ENCODE measurements at regions not wholly inside any gene's neighbourhood (a gene's known extent, or its start where the extent isn't known, plus 50 kb on each side); places are given as distances from the start of the nearest gene placed in this dataset.

DNA sequence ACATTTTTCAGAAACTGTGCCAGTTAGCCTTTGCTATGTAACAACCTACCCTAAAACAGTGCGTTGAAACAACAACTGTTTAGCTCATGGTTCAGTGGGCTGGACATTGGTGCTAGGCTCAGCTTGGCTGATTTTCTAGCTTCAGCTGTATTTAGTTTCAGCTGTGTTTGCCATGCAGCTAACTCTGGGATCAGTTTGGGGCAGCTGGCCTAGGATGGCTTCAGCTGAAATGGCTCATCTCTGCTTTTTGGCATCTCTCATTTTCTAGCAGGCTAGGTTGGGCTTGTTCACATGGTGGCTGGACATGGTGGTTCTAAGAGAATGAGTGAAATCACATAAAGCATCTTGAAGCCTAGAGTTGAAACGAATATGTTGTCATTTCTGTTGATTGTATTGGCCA lies 464.2 kb downstream of the QKI start:
- no peak for TF ChIP-seq SNAI2 (CRISPR knock-in tag; IDR thresholded peaks at IDR 0.05)
- no peak for TF ChIP-seq TCF4 (CRISPR knock-in tag; IDR thresholded peaks at IDR 0.05; ENCODE audit: borderline replicate concordance)
- no peak for TF ChIP-seq BACH2 (CRISPR knock-in tag; IDR thresholded peaks at IDR 0.05; ENCODE audit: borderline replicate concordance)
- TF ChIP-seq ZFP3 (CRISPR knock-in tag; IDR thresholded peaks at IDR 0.05): no peak
- no peak for ATAC-seq

DNA sequence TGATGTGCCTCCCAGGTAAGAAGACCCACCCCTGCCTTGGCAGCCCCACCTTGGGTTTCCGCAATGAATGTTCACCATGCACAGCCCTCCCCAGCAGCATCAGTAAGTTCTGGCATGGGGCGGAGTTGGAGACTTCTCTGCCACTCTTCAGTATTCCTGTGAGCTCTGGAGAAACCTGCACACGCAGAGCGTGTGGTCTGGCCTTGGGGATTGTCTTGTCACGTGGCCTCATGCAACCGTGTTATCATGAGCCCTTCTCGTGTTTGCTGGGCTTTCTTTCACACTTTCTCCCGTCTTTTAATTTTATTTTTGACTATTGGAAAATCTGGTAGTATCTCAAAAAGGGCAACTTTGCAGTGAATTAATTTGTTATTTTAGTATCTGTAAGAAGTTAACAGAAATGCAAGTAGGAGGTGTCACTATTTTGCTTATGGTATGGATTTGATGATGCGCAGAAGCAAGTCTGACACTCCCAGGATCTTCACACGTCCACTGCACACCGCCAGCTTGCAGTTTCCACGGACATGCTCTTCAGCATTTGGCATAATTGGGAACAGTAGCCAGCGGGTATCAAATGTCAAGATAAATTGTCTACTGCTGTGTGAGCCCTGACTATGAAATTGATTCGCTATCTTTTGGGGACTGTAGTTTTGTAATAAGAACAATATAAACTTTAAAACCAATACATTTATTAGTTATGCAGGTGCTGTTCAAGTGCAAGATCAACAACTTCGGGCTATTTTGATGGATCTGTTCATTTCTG lies 463.5 kb downstream of the QKI start:
- TF ChIP-seq BACH2 (CRISPR knock-in tag; IDR thresholded peaks at IDR 0.05; ENCODE audit: borderline replicate concordance) (no peak), TOX (CRISPR knock-in tag; IDR thresholded peaks at IDR 0.05; ENCODE audit: borderline replicate concordance) (no peak), ZFP30 (CRISPR knock-in tag; IDR thresholded peaks at IDR 0.05) (no peak), ZC3H10 (CRISPR knock-in tag; IDR thresholded peaks at IDR 0.05) (no peak), ZNF70 (CRISPR knock-in tag; IDR thresholded peaks at IDR 0.05) (no peak), TCF4 (CRISPR knock-in tag; IDR thresholded peaks at IDR 0.05; ENCODE audit: borderline replicate concordance) (no peak), ESRRG (CRISPR knock-in tag; IDR thresholded peaks at IDR 0.05) (no peak), ARNTL (CRISPR knock-in tag; IDR thresholded peaks at IDR 0.05; ENCODE audit: borderline replicate concordance, low read depth) (no peak)
- TF ChIP-seq, protein P1, sequence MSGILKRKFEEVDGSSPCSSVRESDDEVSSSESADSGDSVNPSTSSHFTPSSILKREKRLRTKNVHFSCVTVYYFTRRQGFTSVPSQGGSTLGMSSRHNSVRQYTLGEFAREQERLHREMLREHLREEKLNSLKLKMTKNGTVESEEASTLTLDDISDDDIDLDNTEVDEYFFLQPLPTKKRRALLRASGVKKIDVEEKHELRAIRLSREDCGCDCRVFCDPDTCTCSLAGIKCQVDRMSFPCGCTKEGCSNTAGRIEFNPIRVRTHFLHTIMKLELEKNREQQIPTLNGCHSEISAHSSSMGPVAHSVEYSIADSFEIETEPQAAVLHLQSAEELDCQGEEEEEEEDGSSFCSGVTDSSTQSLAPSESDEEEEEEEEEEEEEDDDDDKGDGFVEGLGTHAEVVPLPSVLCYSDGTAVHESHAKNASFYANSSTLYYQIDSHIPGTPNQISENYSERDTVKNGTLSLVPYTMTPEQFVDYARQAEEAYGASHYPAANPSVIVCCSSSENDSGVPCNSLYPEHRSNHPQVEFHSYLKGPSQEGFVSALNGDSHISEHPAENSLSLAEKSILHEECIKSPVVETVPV (CRISPR knock-in tag; IDR thresholded peaks at IDR 0.05): no peak
- TF ChIP-seq, protein P2, sequence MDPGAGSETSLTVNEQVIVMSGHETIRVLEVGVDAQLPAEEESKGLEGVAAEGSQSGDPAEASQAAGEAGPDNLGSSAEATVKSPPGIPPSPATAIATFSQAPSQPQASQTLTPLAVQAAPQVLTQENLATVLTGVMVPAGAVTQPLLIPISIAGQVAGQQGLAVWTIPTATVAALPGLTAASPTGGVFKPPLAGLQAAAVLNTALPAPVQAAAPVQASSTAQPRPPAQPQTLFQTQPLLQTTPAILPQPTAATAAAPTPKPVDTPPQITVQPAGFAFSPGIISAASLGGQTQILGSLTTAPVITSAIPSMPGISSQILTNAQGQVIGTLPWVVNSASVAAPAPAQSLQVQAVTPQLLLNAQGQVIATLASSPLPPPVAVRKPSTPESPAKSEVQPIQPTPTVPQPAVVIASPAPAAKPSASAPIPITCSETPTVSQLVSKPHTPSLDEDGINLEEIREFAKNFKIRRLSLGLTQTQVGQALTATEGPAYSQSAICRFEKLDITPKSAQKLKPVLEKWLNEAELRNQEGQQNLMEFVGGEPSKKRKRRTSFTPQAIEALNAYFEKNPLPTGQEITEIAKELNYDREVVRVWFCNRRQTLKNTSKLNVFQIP (CRISPR knock-in tag; IDR thresholded peaks at IDR 0.05; ENCODE audit: borderline replicate concordance, low read depth): no peak
- ATAC-seq: no peak

DNA sequence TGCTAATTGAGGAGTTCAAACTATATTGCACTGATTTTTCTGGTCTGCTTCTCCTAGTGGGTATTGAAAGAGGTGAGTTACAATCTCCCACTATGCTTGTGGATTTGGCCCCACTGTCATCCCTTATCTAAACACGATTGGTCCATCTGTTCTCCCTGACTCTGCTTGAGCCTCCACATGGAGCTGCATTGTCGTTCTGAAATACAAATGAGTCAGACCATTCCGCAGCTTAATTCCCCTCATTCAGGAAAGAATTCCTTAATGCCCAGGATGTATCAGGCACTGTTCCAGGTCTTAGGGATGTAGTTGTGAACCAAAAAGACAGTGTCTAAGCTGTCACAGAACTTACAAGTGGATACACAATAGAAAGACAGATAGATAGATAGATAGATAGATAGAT lies 461.9 kb downstream of the QKI start:
- TF ChIP-seq CSDC2 (CRISPR knock-in tag; IDR thresholded peaks at IDR 0.05) (no peak), SNAI2 (CRISPR knock-in tag; IDR thresholded peaks at IDR 0.05) (no peak), ZNF8 (CRISPR knock-in tag; IDR thresholded peaks at IDR 0.05) (no peak), BACH2 (CRISPR knock-in tag; IDR thresholded peaks at IDR 0.05; ENCODE audit: borderline replicate concordance) (no peak), ZC3H10 (CRISPR knock-in tag; IDR thresholded peaks at IDR 0.05) (no peak), ZFP3 (CRISPR knock-in tag; IDR thresholded peaks at IDR 0.05) (no peak), RARB (CRISPR knock-in tag; IDR thresholded peaks at IDR 0.05) (no peak)
- no peak for ATAC-seq

DNA sequence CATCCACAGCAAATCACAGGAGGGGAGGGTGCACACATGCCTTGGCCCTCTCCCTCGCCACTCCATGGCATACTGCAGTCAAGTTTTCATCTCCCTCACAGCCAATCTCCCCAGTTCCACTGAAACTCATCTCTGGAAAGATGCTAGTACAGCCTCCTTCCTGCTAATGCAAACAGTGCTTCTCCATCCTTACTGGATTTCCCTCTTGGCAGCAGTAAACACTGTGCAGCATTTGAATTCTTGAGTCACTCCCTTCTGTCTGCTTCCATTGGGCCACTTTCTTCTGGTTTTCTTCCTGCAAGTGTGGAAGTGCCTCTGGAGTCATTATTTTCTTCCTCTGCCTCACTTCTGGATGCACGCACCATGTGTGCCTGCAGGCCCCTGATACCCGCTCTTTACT lies 460.3 kb downstream of the QKI start:
- no peak for ATAC-seq
- TF ChIP-seq ZNF70 (CRISPR knock-in tag; IDR thresholded peaks at IDR 0.05) (no peak), RARB (CRISPR knock-in tag; IDR thresholded peaks at IDR 0.05) (no peak), BACH2 (CRISPR knock-in tag; IDR thresholded peaks at IDR 0.05; ENCODE audit: borderline replicate concordance) (no peak), SNAI2 (CRISPR knock-in tag; IDR thresholded peaks at IDR 0.05) (no peak), ESRRG (CRISPR knock-in tag; IDR thresholded peaks at IDR 0.05) (no peak), ARNTL (CRISPR knock-in tag; IDR thresholded peaks at IDR 0.05; ENCODE audit: borderline replicate concordance, low read depth) (no peak)
- TF ChIP-seq, protein P3, sequence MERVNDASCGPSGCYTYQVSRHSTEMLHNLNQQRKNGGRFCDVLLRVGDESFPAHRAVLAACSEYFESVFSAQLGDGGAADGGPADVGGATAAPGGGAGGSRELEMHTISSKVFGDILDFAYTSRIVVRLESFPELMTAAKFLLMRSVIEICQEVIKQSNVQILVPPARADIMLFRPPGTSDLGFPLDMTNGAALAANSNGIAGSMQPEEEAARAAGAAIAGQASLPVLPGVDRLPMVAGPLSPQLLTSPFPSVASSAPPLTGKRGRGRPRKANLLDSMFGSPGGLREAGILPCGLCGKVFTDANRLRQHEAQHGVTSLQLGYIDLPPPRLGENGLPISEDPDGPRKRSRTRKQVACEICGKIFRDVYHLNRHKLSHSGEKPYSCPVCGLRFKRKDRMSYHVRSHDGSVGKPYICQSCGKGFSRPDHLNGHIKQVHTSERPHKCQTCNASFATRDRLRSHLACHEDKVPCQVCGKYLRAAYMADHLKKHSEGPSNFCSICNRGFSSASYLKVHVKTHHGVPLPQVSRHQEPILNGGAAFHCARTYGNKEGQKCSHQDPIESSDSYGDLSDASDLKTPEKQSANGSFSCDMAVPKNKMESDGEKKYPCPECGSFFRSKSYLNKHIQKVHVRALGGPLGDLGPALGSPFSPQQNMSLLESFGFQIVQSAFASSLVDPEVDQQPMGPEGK (CRISPR knock-in tag; IDR thresholded peaks at IDR 0.05; ENCODE audit: borderline replicate concordance): no peak

DNA sequence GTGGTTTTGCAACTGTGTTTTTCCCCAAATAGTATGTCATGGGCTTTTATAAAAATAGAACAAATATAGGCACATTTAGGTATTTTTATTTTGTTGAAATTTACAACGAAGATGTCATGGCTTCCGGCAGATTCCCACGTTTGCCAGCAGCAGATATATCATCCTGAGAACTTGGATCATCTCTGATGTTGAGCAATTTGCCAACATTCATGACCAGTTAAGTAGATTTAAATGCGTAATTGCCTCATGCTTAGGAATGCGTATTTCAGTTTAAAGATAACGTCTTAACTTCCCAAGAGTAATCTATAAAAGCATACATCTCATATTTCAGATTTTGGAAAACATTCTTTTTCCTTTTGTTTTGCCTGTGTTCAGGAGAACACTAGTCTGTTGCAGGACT lies 457.8 kb downstream of the QKI start:
- no peak for ATAC-seq
- TF ChIP-seq, protein P2 (CRISPR knock-in tag; IDR thresholded peaks at IDR 0.05; ENCODE audit: borderline replicate concordance, low read depth): no peak
- peak; percentile 9; the same call in 1 of the 2 replicates for TF ChIP-seq TCF4 (CRISPR knock-in tag; IDR thresholded peaks at IDR 0.05; ENCODE audit: borderline replicate concordance)
- no peak for TF ChIP-seq PPARA (CRISPR knock-in tag; IDR thresholded peaks at IDR 0.05; ENCODE audit: borderline replicate concordance)
- TF ChIP-seq, protein P3 (CRISPR knock-in tag; IDR thresholded peaks at IDR 0.05; ENCODE audit: borderline replicate concordance): no peak
- TF ChIP-seq, protein P4, sequence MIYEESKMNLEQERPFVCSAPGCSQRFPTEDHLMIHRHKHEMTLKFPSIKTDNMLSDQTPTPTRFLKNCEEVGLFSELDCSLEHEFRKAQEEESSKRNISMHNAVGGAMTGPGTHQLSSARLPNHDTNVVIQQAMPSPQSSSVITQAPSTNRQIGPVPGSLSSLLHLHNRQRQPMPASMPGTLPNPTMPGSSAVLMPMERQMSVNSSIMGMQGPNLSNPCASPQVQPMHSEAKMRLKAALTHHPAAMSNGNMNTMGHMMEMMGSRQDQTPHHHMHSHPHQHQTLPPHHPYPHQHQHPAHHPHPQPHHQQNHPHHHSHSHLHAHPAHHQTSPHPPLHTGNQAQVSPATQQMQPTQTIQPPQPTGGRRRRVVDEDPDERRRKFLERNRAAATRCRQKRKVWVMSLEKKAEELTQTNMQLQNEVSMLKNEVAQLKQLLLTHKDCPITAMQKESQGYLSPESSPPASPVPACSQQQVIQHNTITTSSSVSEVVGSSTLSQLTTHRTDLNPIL (CRISPR knock-in tag; IDR thresholded peaks at IDR 0.05; ENCODE audit: low read depth): peak; percentile 95
- no peak for TF ChIP-seq BACH2 (CRISPR knock-in tag; IDR thresholded peaks at IDR 0.05; ENCODE audit: borderline replicate concordance)
- 0 out of 2 replicates have a peak, but pooled peaks have one; percentile 76 for TF ChIP-seq GLIS3 (CRISPR knock-in tag; IDR thresholded peaks at IDR 0.05)
- TF ChIP-seq ZNF565 (CRISPR knock-in tag; conservative IDR thresholded peaks at IDR 0.05; ENCODE audit: low read depth): no peak
- TF ChIP-seq RARB (CRISPR knock-in tag; IDR thresholded peaks at IDR 0.05): no peak
- no peak for TF ChIP-seq ARNTL (CRISPR knock-in tag; IDR thresholded peaks at IDR 0.05; ENCODE audit: borderline replicate concordance, low read depth)
- peak; percentile 97 for TF ChIP-seq ISL1 (CRISPR knock-in tag; IDR thresholded peaks at IDR 0.05)
- TF ChIP-seq CSDC2 (CRISPR knock-in tag; IDR thresholded peaks at IDR 0.05): no peak
- TF ChIP-seq ZNF70 (CRISPR knock-in tag; IDR thresholded peaks at IDR 0.05): no peak
- TF ChIP-seq TOX (CRISPR knock-in tag; IDR thresholded peaks at IDR 0.05; ENCODE audit: borderline replicate concordance): no peak

All from SK-N-SH treated with all-trans-retinoic acid at 6 μM for 48 hours (cell line).